GM10266 (cell line): ENCODE measurements at regions not wholly inside any gene's neighbourhood (a gene's known extent, or its start where the extent isn't known, plus 50 kb on each side); places are given as distances from the start of the nearest gene placed in this dataset.
"Not testable (repeated sequence)": the region's sequence is repeated elsewhere in the genome, so short reads cannot be mapped to it uniquely, and the experiment has no call there.

Experiments used
- DNase-seq: peaks from one replicate; pipeline ENCODE4 v3.0.0; 2012; ENCODE audit errors: extremely low spot score
- CTCF ChIP-seq: IDR thresholded peaks from 2 replicates; pipeline ENCODE4 v1.5.1; 2012; ENCODE audit warnings: mild to moderate bottlenecking, low read depth; ENCODE audit not compliant: control insufficient read depth, insufficient read depth; ENCODE audit errors: missing control alignments

- TF ChIP-seq CTCF = peak; percentile 97
- DNase-seq = peak; percentile 59
Observed at GRCh38 chr10:27360581-27361172, 120.1 kb upstream of the ACBD5 start.

GRCh38 chr10:27359792-27360355, 119.3 kb upstream of the ACBD5 start:
- no peak for DNase-seq
- no peak for TF ChIP-seq CTCF

- no peak for TF ChIP-seq CTCF
- no peak for DNase-seq
Observed at GRCh38 chr10:27356738-27357137, 116.1 kb upstream of the ACBD5 start.

GRCh38 chr10:27355918-27356573, 115.4 kb upstream of the ACBD5 start:
- DNase-seq = no peak
- TF ChIP-seq CTCF = no peak

- DNase-seq = not testable (repeated sequence)
Observed at GRCh38 chr10:27354643-27355270, 114.2 kb upstream of the ACBD5 start.

GRCh38 chr10:27354100-27354499, 113.5 kb upstream of the ACBD5 start:
- not testable (repeated sequence) for DNase-seq

GRCh38 chr10:27349987-27350386, 109.4 kb upstream of the ACBD5 start:
- no peak for TF ChIP-seq CTCF
- no peak for DNase-seq

- not testable (repeated sequence) for DNase-seq
Observed at GRCh38 chr10:27347827-27348207, 107.2 kb upstream of the ACBD5 start.
